ENCODE measurements at regions not wholly inside any gene's neighbourhood (a gene's known extent, or its start where the extent isn't known, plus 50 kb on each side); places are given as distances from the start of the nearest gene placed in this dataset.

DNA sequence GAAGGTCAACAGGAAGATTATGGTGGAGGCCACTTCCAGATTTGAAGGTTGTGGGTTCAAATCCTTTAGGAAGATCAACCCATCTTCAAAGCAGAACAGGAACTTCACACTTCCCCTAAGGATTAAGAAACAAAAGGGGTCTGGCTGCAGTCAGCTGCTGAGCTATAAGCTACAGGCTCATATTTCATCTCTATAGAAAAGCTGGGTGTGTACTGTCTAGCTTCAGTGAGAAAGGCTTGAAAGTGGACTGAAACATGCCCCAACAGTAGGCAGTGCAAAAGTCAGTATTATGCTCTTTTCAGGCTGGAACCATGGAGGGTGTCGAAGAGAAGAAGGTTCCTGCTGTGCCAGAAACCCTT, 60.1 kb upstream of the SPDEF start:
- Histone ChIP-seq H3K27me3 (ENCODE audit: insufficient read depth, low read length) (no peaks in the 10 kb centered on the region), H3K4me3 (replicated peaks in 1 of 2; ENCODE audit: low read depth in 1 of 2, low read length in 2 of 2) (no peak overlapping the region), H3K4me2 (ENCODE audit: low read length) (no peak overlapping the region), H3K36me3 (ENCODE audit: control insufficient read depth in 1 of 2, insufficient read depth in 2 of 2, low read length in 2 of 2) (no peaks in the 10 kb centered on the region), H3K4me1 (ENCODE audit: control insufficient read depth in 1 of 2, insufficient read depth in 2 of 2, low read length in 2 of 2) (peaks cover 3 to 10% of the 10 kb centered on the region in 2 experiments; a peak in 3 of 4 replicates), H3K9ac (ENCODE audit: low read length) (no peak overlapping the region), H4K20me1 (ENCODE audit: insufficient read depth) (no peaks in the 10 kb centered on the region), H3K9me2 (ENCODE audit: insufficient read depth) (no peaks in the 10 kb centered on the region), H2AFZ (ENCODE audit: low read depth, low read length, poor library complexity, severe bottlenecking) (no peak overlapping the region), H3K79me2 (ENCODE audit: insufficient read depth, low read length) (peaks cover 13% of the 10 kb centered on the region; the same call in 1 of the 2 replicates), H3K27ac (ENCODE audit: low read depth, low read length) (no peak overlapping the region), H3K9me3 (ENCODE audit: control insufficient read depth in 1 of 2, insufficient read depth in 1 of 2, low read depth in 1 of 2, low read length in 2 of 2) (no peaks in the 10 kb centered on the region)
- ATAC-seq (no peak), DNase-seq (ENCODE audit: low read depth, low spot score) (no peak)
- intact Hi-C loops (cut with micrococcal nuclease): no loop called here
- POLR2A ChIA-PET: no interaction called here
- RAD21 ChIA-PET (ENCODE audit: low non-redundant PET in 1 of 2, low total read pairs in 2 of 2, uncharacterized antibody in 2 of 2, unreplicated experiment in 2 of 2): interaction anchor here in 1 of 2 experiments (0.9 kb wide), 1 partner anchor 80 kb away, joined by 4 read pairs; the partner anchor contains the start of gene ILRUN
- TF ChIP-seq, protein P1, sequence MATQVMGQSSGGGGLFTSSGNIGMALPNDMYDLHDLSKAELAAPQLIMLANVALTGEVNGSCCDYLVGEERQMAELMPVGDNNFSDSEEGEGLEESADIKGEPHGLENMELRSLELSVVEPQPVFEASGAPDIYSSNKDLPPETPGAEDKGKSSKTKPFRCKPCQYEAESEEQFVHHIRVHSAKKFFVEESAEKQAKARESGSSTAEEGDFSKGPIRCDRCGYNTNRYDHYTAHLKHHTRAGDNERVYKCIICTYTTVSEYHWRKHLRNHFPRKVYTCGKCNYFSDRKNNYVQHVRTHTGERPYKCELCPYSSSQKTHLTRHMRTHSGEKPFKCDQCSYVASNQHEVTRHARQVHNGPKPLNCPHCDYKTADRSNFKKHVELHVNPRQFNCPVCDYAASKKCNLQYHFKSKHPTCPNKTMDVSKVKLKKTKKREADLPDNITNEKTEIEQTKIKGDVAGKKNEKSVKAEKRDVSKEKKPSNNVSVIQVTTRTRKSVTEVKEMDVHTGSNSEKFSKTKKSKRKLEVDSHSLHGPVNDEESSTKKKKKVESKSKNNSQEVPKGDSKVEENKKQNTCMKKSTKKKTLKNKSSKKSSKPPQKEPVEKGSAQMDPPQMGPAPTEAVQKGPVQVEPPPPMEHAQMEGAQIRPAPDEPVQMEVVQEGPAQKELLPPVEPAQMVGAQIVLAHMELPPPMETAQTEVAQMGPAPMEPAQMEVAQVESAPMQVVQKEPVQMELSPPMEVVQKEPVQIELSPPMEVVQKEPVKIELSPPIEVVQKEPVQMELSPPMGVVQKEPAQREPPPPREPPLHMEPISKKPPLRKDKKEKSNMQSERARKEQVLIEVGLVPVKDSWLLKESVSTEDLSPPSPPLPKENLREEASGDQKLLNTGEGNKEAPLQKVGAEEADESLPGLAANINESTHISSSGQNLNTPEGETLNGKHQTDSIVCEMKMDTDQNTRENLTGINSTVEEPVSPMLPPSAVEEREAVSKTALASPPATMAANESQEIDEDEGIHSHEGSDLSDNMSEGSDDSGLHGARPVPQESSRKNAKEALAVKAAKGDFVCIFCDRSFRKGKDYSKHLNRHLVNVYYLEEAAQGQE (IDR thresholded peaks at IDR 0.05; ENCODE audit: low read depth): no peak
- BruUV-seq (replicated peaks): no TSS peak
- CTCF ChIA-PET: no interaction called here

- POLR2A ChIA-PET: no interaction called here
- intact Hi-C loops (cut with micrococcal nuclease): no loop called here
- peaks cover 7 to 15% of the 10 kb centered on the region in 2 experiments for H3K4me1 ChIP-seq (ENCODE audit: control insufficient read depth in 1 of 2, insufficient read depth in 2 of 2, low read length in 2 of 2)
Measured at GRCh38 chr6:34615574-34616226, 59.6 kb upstream of the SPDEF start.

More at GRCh38 chr6:34615574-34616226, 59.6 kb upstream of the SPDEF start:
- Histone ChIP-seq H3K9me3 (ENCODE audit: control insufficient read depth in 1 of 2, insufficient read depth in 1 of 2, low read depth in 1 of 2, low read length in 2 of 2) (no peaks in the 10 kb centered on the region), H3K79me2 (ENCODE audit: insufficient read depth, low read length) (peaks cover 14% of the 10 kb centered on the region; the same call in 1 of the 2 replicates), H3K4me3 (replicated peaks in 1 of 2; ENCODE audit: low read depth in 1 of 2, low read length in 2 of 2) (no peak overlapping the region), H3K4me2 (ENCODE audit: low read length) (no peak overlapping the region), H3K27me3 (ENCODE audit: insufficient read depth, low read length) (no peaks in the 10 kb centered on the region), H3K27ac (ENCODE audit: low read depth, low read length) (no peak overlapping the region), H2AFZ (ENCODE audit: low read depth, low read length, poor library complexity, severe bottlenecking) (no peak overlapping the region), H3K9me2 (ENCODE audit: insufficient read depth) (no peaks in the 10 kb centered on the region), H3K9ac (ENCODE audit: low read length) (no peak overlapping the region), H4K20me1 (ENCODE audit: insufficient read depth) (no peaks in the 10 kb centered on the region), H3K36me3 (ENCODE audit: control insufficient read depth in 1 of 2, insufficient read depth in 2 of 2, low read length in 2 of 2) (no peaks in the 10 kb centered on the region)
- CTCF ChIA-PET: no interaction called here
- DNase-seq (ENCODE audit: low read depth, low spot score) (no peak), ATAC-seq (no peak)
- RAD21 ChIA-PET (ENCODE audit: low non-redundant PET in 1 of 2, low total read pairs in 2 of 2, uncharacterized antibody in 2 of 2, unreplicated experiment in 2 of 2): interaction anchor here in 1 of 2 experiments (0.9 kb wide), 1 partner anchor 80 kb away, joined by 4 read pairs; the partner anchor contains the start of gene ILRUN
- BruUV-seq (replicated peaks): no TSS peak
- no peak for TF ChIP-seq ELF1 (IDR thresholded peaks at IDR 0.05; ENCODE audit: borderline replicate concordance, low read depth)
- TF ChIP-seq CBX3 (IDR thresholded peaks at IDR 0.05; ENCODE audit: low read depth): no peak
- no peak for TF ChIP-seq TCF7L2 (IDR thresholded peaks at IDR 0.05; ENCODE audit: borderline replicate concordance, extremely low read depth, insufficient read depth, insufficient read length)
- TF ChIP-seq CEBPB (IDR thresholded peaks at IDR 0.05; ENCODE audit: low read depth): no peak
- TF ChIP-seq EZH2phosphoT487 (IDR thresholded peaks at IDR 0.05; ENCODE audit: borderline replicate concordance): no peak
- TF ChIP-seq FOSL1 (IDR thresholded peaks at IDR 0.05; ENCODE audit: low read depth): no peak
- TF ChIP-seq EGR1 (IDR thresholded peaks at IDR 0.05; ENCODE audit: low read depth): no peak
- TF ChIP-seq POLR2AphosphoS5 (IDR thresholded peaks at IDR 0.05; ENCODE audit: low read depth, low read length): no peak
- TF ChIP-seq, protein P1 (IDR thresholded peaks at IDR 0.05; ENCODE audit: low read depth): no peak

Measured in HCT116 (cell line).